Omental fat pad (tissue), 3 donors: ENCODE measurements at regions not wholly inside any gene's neighbourhood (a gene's known extent, or its start where the extent isn't known, plus 50 kb on each side); places are given as distances from the start of the nearest gene placed in this dataset.
"Not testable (repeated sequence)": the region's sequence is repeated elsewhere in the genome, so short reads cannot be mapped to it uniquely, and the experiment has no call there.

ENCODE experiments used
- ATAC-seq: fragments of 150-250 bp; one replicate; pipeline ENCODE4 v1.9.1; 2016; ENCODE audit warnings: mild to moderate bottlenecking, moderate library complexity; ENCODE audit not compliant: low FRiP score
- DNase-seq: peaks from one replicate; pipeline ENCODE4 v3.0.0-alpha.2; 2019; ENCODE audit warnings: low spot score
- TF ChIP-seq, protein P1 (sequence below), 3 donors: fragments of 450-650 bp; IDR thresholded peaks; one replicate each; pipeline ENCODE4 v1.5.1; 2016 to 2017; ENCODE audit warnings: antibody characterized with exemption in 3 of 3, mild to moderate bottlenecking in 3 of 3, moderate library complexity in 2 of 3

DNA sequence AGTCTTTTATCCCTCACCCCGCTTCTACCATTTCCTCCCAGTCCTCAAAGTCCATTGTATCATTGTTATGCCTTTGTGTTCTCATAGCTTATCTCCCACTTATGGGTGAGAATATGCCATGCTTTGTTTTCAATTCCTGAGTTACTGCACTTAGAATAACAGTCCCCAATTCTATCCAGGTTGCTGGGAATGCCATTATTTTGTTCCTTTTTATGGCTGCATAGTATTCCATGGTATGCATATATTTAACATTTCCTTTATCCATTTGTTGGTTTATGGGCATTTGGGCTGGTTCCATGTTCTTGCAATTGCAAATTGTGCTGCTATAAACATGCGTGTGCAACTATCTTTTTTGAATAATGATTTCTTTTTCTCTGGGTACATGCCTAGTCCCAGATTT is 114.9 kb downstream of the VPREB1 start:
- TF ChIP-seq, protein P1, sequence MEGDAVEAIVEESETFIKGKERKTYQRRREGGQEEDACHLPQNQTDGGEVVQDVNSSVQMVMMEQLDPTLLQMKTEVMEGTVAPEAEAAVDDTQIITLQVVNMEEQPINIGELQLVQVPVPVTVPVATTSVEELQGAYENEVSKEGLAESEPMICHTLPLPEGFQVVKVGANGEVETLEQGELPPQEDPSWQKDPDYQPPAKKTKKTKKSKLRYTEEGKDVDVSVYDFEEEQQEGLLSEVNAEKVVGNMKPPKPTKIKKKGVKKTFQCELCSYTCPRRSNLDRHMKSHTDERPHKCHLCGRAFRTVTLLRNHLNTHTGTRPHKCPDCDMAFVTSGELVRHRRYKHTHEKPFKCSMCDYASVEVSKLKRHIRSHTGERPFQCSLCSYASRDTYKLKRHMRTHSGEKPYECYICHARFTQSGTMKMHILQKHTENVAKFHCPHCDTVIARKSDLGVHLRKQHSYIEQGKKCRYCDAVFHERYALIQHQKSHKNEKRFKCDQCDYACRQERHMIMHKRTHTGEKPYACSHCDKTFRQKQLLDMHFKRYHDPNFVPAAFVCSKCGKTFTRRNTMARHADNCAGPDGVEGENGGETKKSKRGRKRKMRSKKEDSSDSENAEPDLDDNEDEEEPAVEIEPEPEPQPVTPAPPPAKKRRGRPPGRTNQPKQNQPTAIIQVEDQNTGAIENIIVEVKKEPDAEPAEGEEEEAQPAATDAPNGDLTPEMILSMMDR (IDR thresholded peaks at IDR 0.05): no peak
- DNase-seq (no peak), ATAC-seq (no peak)

DNA sequence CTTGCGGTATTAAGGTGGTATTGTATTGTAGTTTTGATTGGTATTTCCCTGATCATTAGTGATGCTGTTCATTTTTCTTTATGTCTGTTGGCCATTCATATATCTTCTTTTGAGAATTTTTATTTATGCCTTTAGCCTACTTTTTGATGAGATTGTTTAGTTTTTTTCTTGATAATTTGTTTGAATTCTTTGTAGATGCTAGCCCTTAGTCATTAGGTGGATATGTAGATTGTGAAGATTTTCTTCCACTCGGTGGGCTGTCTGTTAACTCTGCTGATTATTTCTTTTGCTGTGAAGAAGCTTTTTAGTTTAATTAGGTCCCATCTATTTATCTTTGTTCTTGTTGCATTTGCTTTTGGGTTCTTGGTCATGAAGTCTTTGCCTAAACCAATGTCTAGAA is 115.4 kb downstream of the VPREB1 start:
- DNase-seq (no peak), ATAC-seq (no peak)
- TF ChIP-seq, protein P1 (IDR thresholded peaks at IDR 0.05): no peak

DNA sequence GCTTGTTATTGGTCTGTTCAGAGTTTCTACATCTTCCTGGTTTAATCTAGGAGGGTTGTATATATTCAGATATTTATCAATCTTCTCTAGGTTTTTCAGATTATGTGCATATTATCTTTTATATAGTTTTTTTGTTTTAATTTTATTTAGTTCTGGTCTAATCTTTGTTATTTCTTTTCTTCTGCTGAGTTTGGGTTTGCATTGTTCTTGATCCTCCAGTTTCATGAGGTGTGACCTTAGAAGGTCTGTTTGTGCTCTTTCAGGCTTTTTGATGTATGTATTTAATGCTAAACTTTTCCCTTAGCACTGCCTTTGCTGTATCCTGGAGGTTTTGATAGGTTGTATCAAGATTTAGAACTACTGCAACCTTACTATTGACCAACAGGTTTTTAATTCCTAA is 117.7 kb downstream of the VPREB1 start:
- TF ChIP-seq, protein P1 (IDR thresholded peaks at IDR 0.05): no peak
- ATAC-seq: no peak
- DNase-seq: no peak

DNA sequence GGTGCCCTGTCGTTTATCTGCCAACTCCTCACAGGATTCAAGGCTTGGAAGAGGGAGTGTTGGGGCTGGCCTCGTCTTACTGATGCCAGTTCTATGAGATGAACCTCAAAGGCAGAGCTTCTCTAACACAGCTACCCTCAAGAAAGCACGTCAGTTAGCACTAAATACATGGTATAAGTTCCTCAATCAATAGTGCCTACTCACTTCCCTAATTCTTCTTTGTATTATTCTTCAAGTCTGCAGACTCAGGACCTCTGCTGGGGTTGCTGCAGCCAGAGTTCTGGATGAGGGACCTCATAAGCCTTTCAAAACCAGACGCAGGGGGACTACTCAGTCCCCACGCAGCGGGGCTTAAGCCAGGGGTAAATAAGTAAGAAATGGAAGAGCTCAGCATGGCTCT is 118.3 kb downstream of the VPREB1 start:
- TF ChIP-seq, protein P1 (IDR thresholded peaks at IDR 0.05): no peak
- DNase-seq (no peak), ATAC-seq (no peak)

DNA sequence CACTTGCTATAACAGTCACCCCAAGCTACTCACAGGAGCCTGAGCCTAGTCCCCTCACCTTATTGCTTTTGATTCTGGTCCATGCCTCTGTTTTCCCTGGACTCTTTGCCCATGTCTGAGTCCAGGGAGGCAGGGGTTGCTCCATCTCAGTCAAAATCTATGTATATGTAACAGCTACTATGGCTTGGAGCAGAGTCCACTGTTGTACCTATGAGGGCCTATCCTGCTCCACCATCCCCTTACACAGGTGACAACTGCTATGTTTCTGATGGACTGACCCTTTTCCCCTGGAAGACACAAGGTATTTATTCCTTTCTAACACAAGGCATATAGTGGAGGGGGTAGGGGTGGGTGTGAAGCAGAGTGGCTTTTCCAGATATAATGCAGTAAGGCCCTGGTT is 119.6 kb downstream of the VPREB1 start:
- TF ChIP-seq, protein P1 (IDR thresholded peaks at IDR 0.05): no peak
- DNase-seq: no peak
- ATAC-seq: no peak

DNA sequence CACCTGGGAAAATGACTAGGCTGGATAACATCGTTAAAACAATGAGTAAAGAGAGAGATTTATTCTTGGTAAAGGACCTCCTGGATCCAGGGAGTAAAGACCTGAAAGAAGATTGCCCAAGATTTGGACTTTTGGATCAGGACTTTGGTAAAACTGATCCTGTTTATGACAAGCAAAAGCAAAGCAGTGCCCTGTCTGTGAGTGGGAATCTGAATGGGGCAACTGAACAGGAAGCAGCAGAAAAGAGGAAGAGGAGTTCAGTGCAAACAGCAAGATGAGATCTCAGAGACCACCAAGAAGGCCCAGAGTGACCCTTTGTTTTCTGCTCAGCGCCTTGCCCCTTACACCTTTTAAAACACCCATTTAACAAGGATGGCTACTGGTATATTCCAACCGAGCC is 122.0 kb downstream of the VPREB1 start:
- ATAC-seq: no peak

DNA sequence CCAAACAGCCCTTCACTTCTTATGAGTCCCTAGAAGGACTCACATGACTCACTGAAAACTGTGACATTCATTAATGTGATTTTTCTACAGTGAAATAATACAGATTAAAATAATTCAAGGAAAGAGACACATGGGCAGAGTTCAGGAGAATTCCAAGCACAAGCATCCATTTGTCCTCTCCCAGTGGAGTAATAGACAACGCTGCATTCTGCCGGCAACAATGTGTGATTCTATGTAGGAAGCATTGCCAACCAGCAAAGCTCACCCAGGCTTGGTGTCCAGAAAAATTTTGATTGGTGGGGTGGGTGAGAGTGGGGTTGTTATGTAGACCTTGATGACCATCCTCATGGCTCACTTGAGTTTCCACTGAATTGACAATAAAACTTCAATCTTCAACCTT is 123.9 kb downstream of the VPREB1 start:
- DNase-seq: no peak
- ATAC-seq: no peak
- TF ChIP-seq, protein P1 (IDR thresholded peaks at IDR 0.05): no peak

More for the DNA sequence above, 122.0 kb downstream of the VPREB1 start:
- TF ChIP-seq, protein P1 (IDR thresholded peaks at IDR 0.05): no peak
- DNase-seq: no peak

DNA sequence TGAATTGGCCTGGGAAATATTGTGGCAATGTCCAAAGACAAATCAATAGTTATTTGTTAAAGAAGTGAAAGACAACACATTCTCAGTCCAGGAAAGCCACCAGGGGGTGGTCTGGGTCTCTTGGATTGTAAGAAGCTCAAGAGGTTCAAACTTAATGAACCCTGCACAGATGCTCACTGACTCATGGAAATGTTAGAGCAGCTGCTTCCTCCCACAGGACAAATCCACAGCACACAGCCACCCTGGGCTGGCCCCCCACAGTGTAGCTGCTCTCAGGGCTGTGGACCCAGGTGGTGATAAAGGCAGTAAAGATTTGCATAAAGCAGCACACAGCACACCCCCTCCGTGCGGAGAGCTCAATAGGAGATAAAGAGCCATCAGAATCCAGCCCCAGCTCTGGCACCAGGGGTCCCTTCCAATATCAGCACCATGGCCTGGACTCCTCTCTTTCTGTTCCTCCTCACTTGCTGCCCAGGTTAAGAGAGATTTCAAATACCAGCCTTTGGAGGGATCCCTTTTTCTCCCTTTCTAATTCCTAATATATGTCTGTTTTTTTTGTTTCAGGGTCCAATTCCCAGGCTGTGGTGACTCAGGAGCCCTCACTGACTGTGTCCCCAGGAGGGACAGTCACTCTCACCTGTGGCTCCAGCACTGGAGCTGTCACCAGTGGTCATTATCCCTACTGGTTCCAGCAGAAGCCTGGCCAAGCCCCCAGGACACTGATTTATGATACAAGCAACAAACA is 124.8 kb downstream of the VPREB1 start:
- DNase-seq, ATAC-seq: not testable (repeated sequence)
